Stimulated activated CD8-positive, alpha-beta memory T cell treated with anti-CD3 and anti-CD28 coated beads, Interleukin-7, amount 100 ng/mL, for 48 hours (primary cell): ENCODE measurements at regions not wholly inside any gene's neighbourhood (a gene's known extent, or its start where the extent isn't known, plus 50 kb on each side); places are given as distances from the start of the nearest gene placed in this dataset.
"Not testable (repeated sequence)": the region's sequence is repeated elsewhere in the genome, so short reads cannot be mapped to it uniquely, and the experiment has no call there.

Experiments used
- DNase-seq, 2 donors: peaks; one replicate each; pipeline ENCODE4 v3.0.0-alpha.2; 2020; ENCODE audit warnings: low read depth in 1 of 2; ENCODE audit errors: extremely low read depth in 1 of 2

- no peak for DNase-seq
Observed at GRCh38 chr15:61374848-61375247, 145.7 kb upstream of the RORA start.

- no peak for DNase-seq
Observed at GRCh38 chr15:61367953-61368352, 138.9 kb upstream of the RORA start.

DNA sequence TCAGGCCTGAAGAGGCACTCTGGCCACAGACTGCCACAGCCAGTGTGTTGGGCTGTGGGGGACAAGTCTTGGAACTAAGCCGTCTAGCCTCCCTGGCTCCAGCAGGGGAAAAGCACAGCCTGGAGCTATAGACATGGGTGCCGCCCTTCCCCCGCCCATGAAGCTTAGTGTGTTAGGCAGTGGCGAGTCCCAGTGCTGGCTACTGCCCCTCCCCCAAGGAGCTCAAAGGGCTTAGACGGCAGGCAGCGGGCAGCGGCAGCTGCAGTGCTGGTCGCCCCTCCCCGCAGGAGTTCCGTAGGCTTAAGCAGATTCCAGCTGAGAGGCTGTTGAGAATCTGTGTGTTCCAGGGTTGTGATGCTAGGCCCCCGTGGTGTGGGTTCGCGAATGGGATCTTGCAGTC is 135.8 kb upstream of the RORA start:
- DNase-seq, result no peak

GRCh38 chr15:61362912-61363311 is 133.8 kb upstream of the RORA start:
- DNase-seq, result not testable (repeated sequence)

DNA sequence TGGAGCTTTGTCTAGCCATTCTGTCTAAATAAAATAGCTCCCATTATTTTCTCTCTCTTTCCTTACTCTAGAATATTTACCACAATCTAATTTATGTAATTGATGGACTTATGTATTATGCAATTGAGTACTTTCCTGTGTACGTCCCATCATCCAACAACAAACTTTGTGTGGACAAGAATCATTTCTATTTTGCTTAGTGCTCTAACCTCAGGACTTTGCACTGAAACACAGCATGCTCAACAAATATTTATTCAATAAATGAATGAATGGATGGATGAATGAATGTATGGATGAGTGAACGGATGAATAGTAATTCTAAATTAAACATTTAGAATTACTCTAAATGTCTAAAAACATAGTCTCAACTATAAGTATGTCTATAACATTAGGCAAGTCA is 115.2 kb upstream of the RORA start:
- DNase-seq, result no peak

DNA sequence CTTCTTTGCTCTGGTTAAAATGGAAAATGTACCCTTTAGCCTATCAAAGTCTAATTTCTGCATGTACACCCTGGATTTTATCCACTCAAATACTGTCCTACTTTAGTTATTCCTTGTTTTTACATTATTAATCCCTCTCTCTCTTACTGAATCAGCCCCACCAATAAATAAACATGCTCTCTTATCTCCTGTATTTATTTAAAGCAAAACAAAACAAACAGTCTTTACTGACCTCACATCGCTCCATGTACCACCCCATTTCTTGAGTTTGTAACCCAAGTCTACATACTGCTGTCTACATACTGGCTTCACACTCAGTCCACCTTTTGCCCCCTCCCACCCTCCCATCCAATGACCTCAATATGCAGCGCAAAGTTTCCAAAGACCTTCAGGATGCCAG is 113.3 kb upstream of the RORA start:
- no peak for DNase-seq

DNA sequence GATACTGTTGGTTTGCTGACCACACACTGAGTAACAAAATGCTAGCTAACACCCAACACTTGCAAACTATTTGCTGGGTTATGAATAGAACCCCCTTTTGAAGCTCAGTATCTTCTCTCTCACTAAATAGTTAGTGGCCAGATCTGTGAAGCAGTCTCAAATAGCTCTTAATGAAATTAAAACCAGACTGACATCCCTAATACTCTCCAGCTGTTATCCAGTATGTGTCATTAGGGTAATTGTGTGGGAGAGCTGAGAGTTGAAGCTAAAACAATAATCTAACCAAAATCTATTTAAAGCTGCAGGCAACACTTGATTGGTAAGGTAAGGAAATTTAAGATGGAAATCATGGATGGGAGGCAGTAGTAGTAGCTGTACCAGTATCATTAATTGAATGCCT is 110.4 kb upstream of the RORA start:
- DNase-seq, result no peak

DNA sequence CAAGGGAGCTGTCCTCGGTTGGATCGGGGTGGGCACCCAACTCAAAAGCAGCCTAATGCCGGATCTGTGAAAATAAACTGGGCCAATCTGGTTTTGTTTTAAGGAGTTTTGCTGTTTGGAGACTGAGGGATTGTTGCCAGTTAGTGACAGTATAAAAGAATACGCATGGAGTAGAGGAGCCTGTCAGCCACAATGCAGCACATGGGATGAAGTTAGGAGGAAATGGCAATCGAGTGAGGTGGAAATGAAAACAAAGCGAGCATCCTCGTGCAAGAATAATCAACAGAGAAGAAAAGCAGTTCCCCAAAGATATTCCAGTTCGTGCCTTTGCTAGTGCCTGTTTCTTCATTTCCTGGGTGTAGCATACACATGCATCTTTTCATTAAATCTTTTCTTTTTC is 108.4 kb upstream of the RORA start:
- DNase-seq, result no peak

GRCh38 chr15:61336026-61336638 is 107.0 kb upstream of the RORA start:
- no peak for DNase-seq

GRCh38 chr15:61334714-61335113 is 105.6 kb upstream of the RORA start:
- not testable (repeated sequence) for DNase-seq

GRCh38 chr15:61331019-61331418 is 101.9 kb upstream of the RORA start:
- DNase-seq, result no peak

DNA sequence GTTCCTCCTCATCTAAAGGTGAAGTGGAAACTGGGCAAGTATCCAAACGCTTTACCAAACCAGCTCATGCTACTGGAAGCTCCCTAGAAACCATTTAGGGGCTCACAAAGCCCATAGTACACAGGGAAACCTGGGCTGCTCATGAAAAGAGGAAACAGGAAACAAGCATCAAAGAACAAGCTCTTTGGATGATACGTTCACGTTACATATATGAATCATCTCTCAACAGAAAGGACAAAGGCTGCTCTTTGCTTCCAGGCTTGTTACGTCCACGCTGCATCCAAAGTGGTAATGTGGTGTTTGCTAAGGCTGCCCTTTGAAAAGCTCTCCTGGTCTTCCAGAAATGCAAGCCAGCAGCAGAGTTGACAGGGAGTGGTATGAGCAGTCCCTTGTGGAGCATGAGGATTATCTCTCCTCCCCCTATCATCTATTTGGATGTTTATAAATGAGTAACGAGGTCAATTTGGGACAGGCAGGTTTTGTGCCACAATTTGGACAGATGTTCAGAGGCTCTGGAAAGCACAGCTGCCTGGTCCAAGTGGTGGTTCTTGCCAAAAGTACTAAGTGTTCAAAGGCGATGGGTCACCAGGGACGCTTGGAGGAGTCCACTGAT is 98.0 kb upstream of the RORA start:
- DNase-seq, result no peak

- DNase-seq, result no peak
Observed at GRCh38 chr15:61319892-61320291, 90.8 kb upstream of the RORA start.

GRCh38 chr15:61318802-61319525 is 89.9 kb upstream of the RORA start:
- no peak for DNase-seq

DNA sequence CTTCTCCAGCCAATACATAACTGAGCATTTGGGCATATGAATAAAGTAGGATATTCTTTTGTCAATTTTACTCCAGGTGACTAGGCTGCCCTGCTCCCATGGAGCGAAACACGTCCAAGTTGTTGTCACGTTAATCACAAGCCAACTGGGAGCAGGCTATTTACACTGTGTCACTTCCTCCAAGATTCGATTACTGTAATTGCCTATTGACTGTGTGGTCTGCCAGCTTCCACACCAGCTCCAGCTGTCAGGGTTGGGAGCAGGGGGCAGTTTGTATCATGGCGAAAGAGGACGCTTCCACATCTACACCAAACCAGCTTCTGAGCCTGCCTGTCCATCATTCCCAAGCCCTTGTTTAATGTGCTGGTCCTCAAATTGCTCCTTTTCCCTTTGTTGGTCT is 89.2 kb upstream of the RORA start:
- DNase-seq, result no peak

GRCh38 chr15:61315471-61315870 is 86.4 kb upstream of the RORA start:
- no peak for DNase-seq

DNA sequence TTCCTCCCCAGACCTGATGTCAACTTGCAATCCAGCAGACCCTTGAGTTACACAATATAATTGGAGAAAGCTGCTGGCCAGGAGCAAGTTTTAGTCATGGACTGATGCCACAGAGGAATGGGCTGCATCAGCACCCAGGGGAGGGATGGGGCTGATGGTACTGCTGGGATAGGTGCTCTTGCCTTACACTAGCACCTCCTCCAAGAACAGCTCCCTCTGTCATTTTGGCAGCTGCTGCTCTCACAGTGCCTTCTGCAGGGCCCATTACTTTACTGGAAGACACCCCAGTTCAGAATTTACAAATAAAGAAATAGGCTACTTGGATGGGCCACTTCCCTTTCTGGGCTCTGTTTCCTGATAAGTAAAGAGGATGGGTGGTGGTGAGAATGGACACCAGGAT is 85.3 kb upstream of the RORA start:
- DNase-seq, result no peak

- DNase-seq, result no peak
Observed at GRCh38 chr15:61309617-61310016, 80.5 kb upstream of the RORA start.

DNA sequence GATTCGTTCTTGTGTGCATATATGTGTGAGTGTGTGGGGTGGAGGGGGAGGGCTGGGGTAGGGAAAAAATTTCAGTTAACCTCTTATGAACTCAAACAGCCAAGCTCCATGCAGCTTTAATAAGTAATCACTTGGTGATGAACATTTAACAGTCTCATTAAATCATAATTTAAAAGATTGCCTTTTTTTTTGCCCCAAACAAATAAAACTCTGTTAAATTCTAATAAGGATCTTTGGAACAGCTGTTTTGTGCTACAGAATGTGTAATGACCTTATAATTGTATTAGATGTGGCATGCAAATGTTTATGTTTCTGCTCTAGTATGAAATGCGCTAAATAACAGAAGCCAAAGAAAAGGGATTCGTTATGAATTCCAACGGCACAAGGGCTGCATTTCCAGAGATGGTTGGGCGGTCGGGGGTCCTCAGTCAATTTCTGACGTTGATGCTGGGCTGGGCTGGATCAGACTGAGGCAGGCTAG is 80.0 kb upstream of the RORA start:
- DNase-seq, result no peak

GRCh38 chr15:61308437-61308836 is 79.3 kb upstream of the RORA start:
- no peak for DNase-seq

DNA sequence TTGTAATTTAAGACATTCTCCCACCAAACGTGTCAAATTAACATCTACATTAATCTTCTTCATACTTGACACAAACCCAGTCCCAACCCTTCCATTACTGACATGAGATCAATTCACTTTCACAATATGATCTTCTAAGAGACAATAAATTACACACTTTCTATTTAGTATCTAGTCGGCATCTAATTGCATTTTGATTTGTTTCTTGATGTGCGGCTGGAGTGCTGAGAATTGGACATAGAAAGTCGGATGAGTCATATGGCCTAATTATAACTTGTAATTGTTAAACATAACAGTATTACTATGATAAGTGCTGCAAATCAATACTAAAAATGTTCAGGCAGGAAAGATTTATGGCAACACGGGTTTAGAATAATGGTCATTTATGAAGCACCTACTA is 78.4 kb upstream of the RORA start:
- no peak for DNase-seq

DNA sequence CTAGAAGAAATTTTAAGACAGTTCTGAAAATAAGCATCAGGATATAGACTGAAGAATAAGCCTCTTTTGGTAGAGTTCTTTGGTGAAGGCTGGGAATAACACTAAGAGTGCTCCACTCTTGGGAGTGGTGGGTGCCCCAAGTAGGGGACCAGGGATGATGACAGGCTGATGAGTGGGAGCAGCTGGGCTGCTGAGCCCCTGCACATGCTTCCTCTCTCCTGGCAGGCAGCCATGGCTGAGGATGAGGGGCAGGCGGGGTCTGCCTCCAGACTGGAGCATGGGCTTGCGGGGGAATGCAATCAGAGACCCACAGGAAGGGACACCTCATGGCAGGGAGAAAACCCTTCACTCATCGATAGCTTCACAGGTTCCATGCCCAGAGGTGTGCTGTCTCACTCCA is 72.6 kb upstream of the RORA start:
- no peak for DNase-seq
